Left lung (tissue), 4 donors: ENCODE measurements at regions not wholly inside any gene's neighbourhood (a gene's known extent, or its start where the extent isn't known, plus 50 kb on each side); places are given as distances from the start of the nearest gene placed in this dataset.
A peak's percentile ranks its signal among the peaks of the same experiment; 100 is the strongest.

ENCODE experiments used
- ATAC-seq: fragments of 200-7000 bp; cut with Tn5 transposase; one replicate; pipeline ENCODE4 v1.9.1; 2020; ENCODE audit warnings: moderate library complexity
- DNase-seq, 4 donors: peaks; one replicate each; pipeline ENCODE4 v3.0.0-alpha.2; 2013 to 2020
- H3K27ac ChIP-seq, 2 donors: fragments of 200-600 bp; sonication (generic) in 1 of 2; one replicate each; pipeline versions ENCODE4 v1.5.0 to v1.8.0; 2020 to 2021
- H3K27me3 ChIP-seq, 2 donors: fragments of 200-600 bp; sonication (generic) in 1 of 2; one replicate each; pipeline versions ENCODE4 v1.5.0 to v1.8.0; 2020 to 2021
- H3K36me3 ChIP-seq, 2 donors: fragments of 200-600 bp; sonication (generic) in 1 of 2; one replicate each; pipeline versions ENCODE4 v1.5.0 to v1.8.0; 2020 to 2021
- H3K4me1 ChIP-seq, 2 donors: fragments of 200-600 bp; one replicate each; pipeline ENCODE4 v1.8.0; 2021
- H3K4me3 ChIP-seq, 2 donors: fragments of 200-600 bp; sonication (generic) in 1 of 2; one replicate each; pipeline versions ENCODE4 v1.5.0 to v1.8.0; 2020 to 2021; ENCODE audit warnings: mild to moderate bottlenecking in 1 of 2
- H3K9me3 ChIP-seq, 2 donors: fragments of 200-600 bp; sonication (generic) in 1 of 2; one replicate each; pipeline versions ENCODE4 v1.5.0 to v1.8.0; 2020 to 2021
- CTCF ChIP-seq, 2 donors: fragments of 200-600 bp; sonication (generic) in 1 of 2; IDR thresholded peaks; one replicate each; pipeline versions ENCODE4 v1.5.0 to v1.8.0; 2021; ENCODE audit warnings: antibody characterized with exemption in 2 of 2
- intact Hi-C, 2 donors: fragments of 100-400 bp; cut with DNase I; formaldehyde crosslinking; loops; one replicate each; pipeline versions ENCODE4 v1.11.2 to v1.14.2; 2022
- donor health status: DM: no; HTN: yes; CAD: no.
- donor health status: DM: no; HTN: no; CAD: no.

GRCh38 chr12:59453475-59453874 is 142.4 kb upstream of the SLC16A7 start:
- Histone ChIP-seq H3K27me3 (no peaks in the 10 kb centered on the region), H3K27ac (no peak overlapping the region), H3K4me1 (no peaks in the 10 kb centered on the region), H3K36me3 (no peaks in the 10 kb centered on the region), H3K9me3 (no peaks in the 10 kb centered on the region), H3K4me3 (no peak overlapping the region)
- DNase-seq = no peak
- TF ChIP-seq CTCF (IDR thresholded peaks at IDR 0.05) = no peak
- no peak for ATAC-seq
- intact Hi-C loops = no loop called here

DNA sequence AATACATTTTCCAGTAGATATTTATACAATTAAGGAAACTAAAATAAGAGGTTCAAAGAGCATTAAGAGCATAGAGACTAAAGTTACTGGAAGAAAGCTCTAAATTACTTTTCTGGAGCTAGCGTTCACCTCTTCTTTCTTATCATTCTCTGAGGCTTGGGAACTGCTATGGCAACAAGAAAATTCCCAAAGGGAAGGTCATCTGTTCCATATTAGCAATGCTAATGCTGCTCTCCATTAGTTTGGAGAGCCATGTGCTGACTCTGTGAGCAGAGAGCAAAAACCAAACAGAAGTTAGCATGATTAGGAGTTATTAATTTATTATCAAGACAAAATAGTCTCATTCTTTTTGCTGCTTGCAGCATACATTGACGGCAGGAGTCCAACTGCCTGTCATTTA is 143.1 kb upstream of the SLC16A7 start:
- intact Hi-C loops = no loop called here
- Histone ChIP-seq H3K27ac (no peak overlapping the region), H3K4me1 (no peaks in the 10 kb centered on the region), H3K36me3 (no peaks in the 10 kb centered on the region), H3K4me3 (no peak overlapping the region), H3K27me3 (no peaks in the 10 kb centered on the region), H3K9me3 (no peaks in the 10 kb centered on the region)
- no peak for TF ChIP-seq CTCF (IDR thresholded peaks at IDR 0.05)
- ATAC-seq (no peak), DNase-seq (no peak)

DNA sequence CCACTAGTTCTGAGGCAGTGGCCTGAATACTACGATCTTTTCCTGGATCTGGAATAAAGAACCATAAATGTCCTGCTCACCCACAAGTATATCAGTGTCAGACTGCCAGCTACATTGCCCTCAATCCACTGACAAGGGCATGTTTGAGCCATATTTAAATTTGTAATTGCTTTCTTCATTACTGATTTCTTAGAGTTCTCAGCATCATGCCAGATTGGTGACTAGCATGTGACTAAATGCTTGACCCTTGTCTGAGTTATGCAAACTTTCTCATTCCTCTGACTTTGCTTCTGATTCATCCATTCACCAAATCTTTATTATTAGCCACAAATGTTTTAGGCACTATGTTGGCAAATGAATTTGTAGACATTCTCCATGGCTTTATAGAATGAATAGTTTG is 143.6 kb upstream of the SLC16A7 start:
- Histone ChIP-seq H3K4me3 (no peak overlapping the region), H3K9me3 (no peaks in the 10 kb centered on the region), H3K4me1 (no peaks in the 10 kb centered on the region), H3K27me3 (no peaks in the 10 kb centered on the region), H3K36me3 (no peaks in the 10 kb centered on the region), H3K27ac (no peak overlapping the region)
- intact Hi-C loops = no loop called here
- ATAC-seq = peak; percentile 27
- no peak for DNase-seq
- TF ChIP-seq CTCF (IDR thresholded peaks at IDR 0.05) = no peak

- Histone ChIP-seq H3K9me3 (peaks cover 0 to 13% of the 10 kb centered on the region in 2 donors), H3K4me3 (no peak overlapping the region), H3K27me3 (no peaks in the 10 kb centered on the region), H3K36me3 (no peaks in the 10 kb centered on the region), H3K27ac (no peak overlapping the region), H3K4me1 (no peaks in the 10 kb centered on the region)
- ATAC-seq = no peak
- intact Hi-C loops = no loop called here
- no peak for DNase-seq
- TF ChIP-seq CTCF (IDR thresholded peaks at IDR 0.05) = no peak
Observed at GRCh38 chr12:59446116-59446515, 149.7 kb upstream of the SLC16A7 start.

DNA sequence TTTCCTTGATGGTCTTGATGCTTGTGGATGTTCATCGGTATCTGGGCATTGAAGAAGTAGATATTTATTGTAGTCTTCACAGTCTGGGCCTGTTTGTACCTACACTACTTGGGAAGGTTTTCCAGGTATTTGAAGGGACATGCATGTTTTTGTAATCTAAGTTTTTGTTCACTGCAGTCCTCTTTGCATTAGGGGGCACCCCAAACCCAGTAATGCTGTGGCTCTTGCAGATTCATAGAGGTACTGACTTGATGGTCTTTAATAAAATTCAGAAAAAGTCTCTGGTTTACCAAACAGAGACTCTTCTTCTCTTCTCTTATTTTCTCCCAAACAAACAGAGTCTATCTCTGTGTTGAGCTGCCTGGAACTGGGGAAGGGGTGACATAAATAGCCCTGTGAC is 150.9 kb upstream of the SLC16A7 start:
- Histone ChIP-seq H3K9me3 (peaks cover 0 to 25% of the 10 kb centered on the region in 2 donors), H3K4me3 (no peak overlapping the region), H3K27me3 (no peaks in the 10 kb centered on the region), H3K4me1 (no peaks in the 10 kb centered on the region), H3K36me3 (no peaks in the 10 kb centered on the region), H3K27ac (no peak overlapping the region)
- intact Hi-C loops = no loop called here
- TF ChIP-seq CTCF (IDR thresholded peaks at IDR 0.05) = no peak
- DNase-seq (no peak), ATAC-seq (no peak)
